Keratinocyte (primary cell): ENCODE measurements at regions not wholly inside any gene's neighbourhood (a gene's known extent, or its start where the extent isn't known, plus 50 kb on each side); places are given as distances from the start of the nearest gene placed in this dataset.

ENCODE experiments used
- CTCF ChIP-seq, 3 experiments: IDR thresholded peaks in 1 of 3; conservative IDR thresholded peaks in 1 of 3; optimal IDR thresholded peaks in 1 of 3; 2 replicates in 2 of 3; 3 replicates in 1 of 3; pipeline versions ENCODE3 to v1.5.1; 2011; ENCODE audit warnings: low read length in 3 of 3, mild to moderate bottlenecking in 3 of 3, moderate library complexity in 2 of 3, control low read depth in 1 of 3, inconsistent platforms in 1 of 3; ENCODE audit not compliant: insufficient read depth in 2 of 3; ENCODE audit errors: extremely low read depth in 1 of 3
- EZH2 ChIP-seq: IDR thresholded peaks from one replicate; pipeline ENCODE4 v1.6.1; 2012; ENCODE audit warnings: inconsistent platforms, mild to moderate bottlenecking, low read length, moderate library complexity

- TF ChIP-seq CTCF (optimal IDR thresholded peaks at IDR 0.05 in 1 of 3, IDR thresholded peaks at IDR 0.05 in 1 of 3, conservative IDR thresholded peaks at IDR 0.05 in 1 of 3; ENCODE audit: extremely low read depth in 1 of 3, insufficient read depth in 2 of 3, low read length in 3 of 3) (no peak), EZH2 (no peak)
These were observed 114.2 kb upstream of the HABP2 start for GRCh38 chr10:113438652-113439051.
